K562 (cell line): ENCODE measurements at regions not wholly inside any gene's neighbourhood (a gene's known extent, or its start where the extent isn't known, plus 50 kb on each side); places are given as distances from the start of the nearest gene placed in this dataset.
"Not testable (repeated sequence)": the region's sequence is repeated elsewhere in the genome, so short reads cannot be mapped to it uniquely, and the experiment has no call there.

Experiments
- ATAC-seq: fragments of 200-7000 bp; cut with Tn5 transposase; 3 replicates; pipeline ENCODE4 v1.9.1; 2020; ENCODE audit warnings: moderate library complexity
- BruUV-seq: library from RNA; stranded (reverse); fragments of 400-500 nt; replicated peaks from 2 replicates; lab custom pipeline; 2021; lab: Mats Ljungman, UMichigan
- CTCF ChIA-PET: fragments of 300-600 bp; formaldehyde crosslinking; extraction: SDS; loops from one replicate; lab custom pipeline; 2021; ENCODE audit warnings: low intra/inter-chr PET ratio; lab: Yijun Ruan, JAX
- POLR2A ChIA-PET: fragments of 300-600, 350-650 bp; sonication (Branson Sonifier 250); formaldehyde crosslinking; extraction: SDS; loops from one replicate; lab custom pipeline; 2021; ENCODE audit warnings: antibody characterized with exemption, inconsistent platforms; lab: Yijun Ruan, JAX
- DNase-seq, 4 experiments: peaks; one replicate each; pipeline versions ENCODE4 v3.0.0 to v3.0.0-alpha.2; 2011 to 2018; ENCODE audit warnings: low spot score in 3 of 4, mixed read lengths in 3 of 4; ENCODE audit errors: extremely low read depth in 1 of 4
- FAIRE-seq: peaks from 2 replicates; lab custom pipeline; 2011; peaks lifted over from hg19 to GRCh38; lab: Jason Lieb, UNC
- H2AFZ ChIP-seq: 2 replicates; pipeline ENCODE4 v1.6.0; 2011; ENCODE audit warnings: low read depth, low read length, control low read depth, inconsistent platforms
- H3K27ac ChIP-seq: fragments of 200-600 bp; 3 replicates; pipeline ENCODE4 v1.8.0; 2011; ENCODE audit warnings: low read depth, mild to moderate bottlenecking, control low read depth, inconsistent platforms, low read length, moderate library complexity, mixed read lengths; ENCODE audit errors: extremely low read depth
- H3K27me3 ChIP-seq, 2 experiments: fragments of 300-600 bp in 1 of 2; 2 replicates in 1 of 2; 3 replicates in 1 of 2; pipeline versions ENCODE4 v1.6.0 to v1.8.0; 2011; ENCODE audit warnings: inconsistent platforms in 2 of 2, low read length in 2 of 2, mild to moderate bottlenecking in 1 of 2, mixed read lengths in 1 of 2, moderate library complexity in 1 of 2; ENCODE audit not compliant: control insufficient read depth in 2 of 2, insufficient read depth in 2 of 2
- H3K36me3 ChIP-seq: fragments of 300-600 bp; 3 replicates; pipeline ENCODE4 v1.8.0; 2011; ENCODE audit warnings: mild to moderate bottlenecking, low read length, inconsistent platforms; ENCODE audit not compliant: control insufficient read depth, insufficient read depth
- H3K4me1 ChIP-seq, 2 experiments: fragments of 200-600 bp in 1 of 2; replicated peaks in 1 of 2; 2 replicates in 1 of 2; 3 replicates in 1 of 2; pipeline versions ENCODE4 v1.5.1 to v1.8.0; 2011; ENCODE audit warnings: inconsistent platforms in 2 of 2, low read length in 2 of 2, mild to moderate bottlenecking in 1 of 2, mixed read lengths in 1 of 2, moderate library complexity in 1 of 2; ENCODE audit not compliant: control insufficient read depth in 2 of 2, insufficient read depth in 2 of 2
- H3K4me2 ChIP-seq: 2 replicates; pipeline ENCODE4 v1.6.1; 2011; ENCODE audit warnings: low read length, control low read depth, inconsistent platforms, mixed read lengths; ENCODE audit not compliant: insufficient read depth
- H3K4me3 ChIP-seq: fragments of 200-600 bp; sonication (generic), shearing (Covaris generic); 2 replicates; pipeline ENCODE4 v1.5.1; 2016; ENCODE audit warnings: control low read depth, inconsistent platforms
- H3K79me2 ChIP-seq: fragments of 200-600 bp; 3 replicates; pipeline ENCODE4 v1.8.0; 2011; ENCODE audit warnings: low read length, inconsistent platforms; ENCODE audit not compliant: control insufficient read depth, insufficient read depth
- H3K9ac ChIP-seq, 2 experiments: 2 replicates each; pipeline versions ENCODE4 v1.6.0 to v1.6.1; 2011; ENCODE audit warnings: low read depth in 2 of 2, low read length in 2 of 2, control low read depth in 1 of 2, inconsistent platforms in 1 of 2, mild to moderate bottlenecking in 1 of 2, mixed read lengths in 1 of 2; ENCODE audit not compliant: insufficient read depth in 1 of 2
- H3K9me1 ChIP-seq: one replicate; pipeline ENCODE4 v1.6.0; 2011; ENCODE audit warnings: inconsistent platforms, mild to moderate bottlenecking, low read length, moderate library complexity; ENCODE audit not compliant: control insufficient read depth, insufficient read depth
- H3K9me3 ChIP-seq: replicated peaks from 2 replicates; pipeline ENCODE4 v1.5.1; 2011; ENCODE audit warnings: low read depth, low read length, inconsistent platforms; ENCODE audit not compliant: control insufficient read depth, insufficient read depth
- H4K20me1 ChIP-seq: replicated peaks from 2 replicates; pipeline ENCODE4 v1.6.1; 2011; ENCODE audit warnings: low read length, inconsistent platforms, mixed read lengths; ENCODE audit not compliant: control insufficient read depth, insufficient read depth
- ESRRA ChIP-seq: fragments of 450-650 bp; IDR thresholded peaks from 2 replicates; pipeline ENCODE4 v1.6.1; 2014; ENCODE audit warnings: low read depth, mild to moderate bottlenecking, moderate library complexity, borderline replicate concordance
- MAFF ChIP-seq: IDR thresholded peaks from 2 replicates; pipeline ENCODE4 v1.6.1; 2012; ENCODE audit warnings: low read length, improper control_type of control experiment
- SMC3 ChIP-seq: conservative IDR thresholded peaks from 2 replicates; pipeline ENCODE4 v1.6.1; 2011; ENCODE audit warnings: low read depth, low read length, improper control_type of control experiment; ENCODE audit not compliant: insufficient read depth
- ZNF124 ChIP-seq: sonication (generic); formaldehyde crosslinking; IDR thresholded peaks from 2 replicates; pipeline ENCODE4 v1.8.1; 2022; ENCODE audit warnings: missing genetic modification reagents
- ZNF143 ChIP-seq: sonication (generic); formaldehyde crosslinking; IDR thresholded peaks from 2 replicates; pipeline ENCODE4 v1.9.0; 2022; ENCODE audit warnings: mild to moderate bottlenecking, missing genetic modification reagents
- ZNF589 ChIP-seq: fragments of 200-800 bp; sonication (Bioruptor generic); IDR thresholded peaks from 2 replicates; pipeline ENCODE4 v1.6.1; 2016; ENCODE audit warnings: low read depth, missing genetic modification characterization, missing compliant biosample characterization
- WGBS: fragments of 100-300 bp; shearing (Covaris generic); methylation state at CpG from one replicate; pipeline ENCODE4 v1.1.6; 2016; ENCODE audit warnings: low coverage, mixed read lengths; ENCODE audit not compliant: insufficient coverage; ENCODE audit errors: missing lambda C conversion rate; 5-methylcytosine and 5-hydroxymethylcytosine counted together
- in situ Hi-C: fragments of 300-500 bp; cut with MboI; formaldehyde crosslinking; loops from 4 replicates; pipeline ENCODE4 v1.15.0; 2018; ENCODE audit warnings: inconsistent platforms, mixed read lengths
- intact Hi-C: fragments of 100-400 bp; cut with micrococcal nuclease; formaldehyde crosslinking; loops from 2 replicates; pipeline ENCODE4 v1.14.2; 2022

GRCh38 chr2:113337809-113338208 is 59.1 kb upstream of the PAX8 start (continued):
- TF ChIP-seq SMC3 (no peak), ZNF143 (no peak), ZNF589 (CRISPR knock-in tag) (no peak), ESRRA (no peak), MAFF (no peak), ZNF124 (CRISPR knock-in tag) (no peak)

DNA sequence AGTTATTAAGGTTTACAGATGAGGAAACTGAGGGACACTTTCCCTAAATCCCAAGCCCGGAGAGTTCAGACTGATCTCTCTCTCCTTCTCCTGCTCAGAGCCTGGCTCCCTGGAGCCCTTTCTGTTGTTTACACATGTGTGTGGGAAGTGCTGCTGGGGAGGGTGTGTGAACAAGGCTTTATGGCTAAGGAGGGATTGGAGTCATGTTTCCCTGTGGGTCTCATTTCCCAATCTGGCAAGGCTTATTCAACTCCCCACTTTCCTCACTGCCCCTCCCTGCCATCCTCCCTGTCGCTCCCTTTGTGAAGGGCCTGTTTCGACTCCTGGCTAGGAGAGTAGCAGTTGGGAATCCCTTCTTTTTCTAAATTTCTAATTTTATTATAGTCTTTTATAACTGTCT is 57.3 kb upstream of the PAX8 start:
- in situ Hi-C loops, FAIRE-seq, H3K27ac ChIP-seq, DNase-seq, H3K9ac ChIP-seq, H3K4me3 ChIP-seq, H4K20me1 ChIP-seq, H3K9me1 ChIP-seq, intact Hi-C loops, ATAC-seq, BruUV-seq, H3K4me2 ChIP-seq, H3K9me3 ChIP-seq, H3K36me3 ChIP-seq, H2AFZ ChIP-seq, POLR2A ChIA-PET, CTCF ChIA-PET, H3K79me2 ChIP-seq, H3K4me1 ChIP-seq: not testable (repeated sequence)
- 3% methylated on average over 3 of the region's 3 CpGs for WGBS
- peaks cover 2 to 19% of the 10 kb centered on the region in 2 experiments; a peak in 2 of 5 replicates for H3K27me3 ChIP-seq
